GM19455 (cell line): ENCODE measurements at regions not wholly inside any gene's neighbourhood (a gene's known extent, or its start where the extent isn't known, plus 50 kb on each side); places are given as distances from the start of the nearest gene placed in this dataset.

Source experiments
- ATAC-seq: cut with Tn5 transposase; IDR thresholded peaks from one replicate; pipeline ENCODE4 v1.9.1; 2021; ENCODE audit not compliant: unreplicated experiment

GRCh38 chr15:85976102-85976501 lies 103.6 kb upstream of the AGBL1 start:
- ATAC-seq, result no peak

GRCh38 chr15:85976986-85977385 lies 102.7 kb upstream of the AGBL1 start:
- ATAC-seq, result no peak

DNA sequence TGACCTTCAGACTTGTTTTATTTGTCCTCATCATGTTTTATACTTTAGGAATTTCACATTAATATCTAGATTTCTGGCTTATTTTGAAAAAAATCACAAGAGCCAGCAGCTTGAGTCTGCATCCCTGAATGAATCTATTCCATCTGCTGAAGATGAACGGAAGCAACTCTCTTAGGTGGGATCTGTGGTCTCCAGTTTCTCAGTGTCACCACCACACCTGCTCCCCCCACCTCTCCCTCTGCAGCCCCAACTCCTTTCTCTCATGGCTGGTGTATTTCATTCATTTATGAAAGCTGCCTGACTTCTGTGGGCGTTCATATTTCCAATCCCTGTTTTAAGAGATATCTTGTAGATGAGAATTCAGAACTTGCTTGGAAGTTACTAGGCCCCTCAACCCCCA lies 102.1 kb upstream of the AGBL1 start:
- ATAC-seq, result no peak

DNA sequence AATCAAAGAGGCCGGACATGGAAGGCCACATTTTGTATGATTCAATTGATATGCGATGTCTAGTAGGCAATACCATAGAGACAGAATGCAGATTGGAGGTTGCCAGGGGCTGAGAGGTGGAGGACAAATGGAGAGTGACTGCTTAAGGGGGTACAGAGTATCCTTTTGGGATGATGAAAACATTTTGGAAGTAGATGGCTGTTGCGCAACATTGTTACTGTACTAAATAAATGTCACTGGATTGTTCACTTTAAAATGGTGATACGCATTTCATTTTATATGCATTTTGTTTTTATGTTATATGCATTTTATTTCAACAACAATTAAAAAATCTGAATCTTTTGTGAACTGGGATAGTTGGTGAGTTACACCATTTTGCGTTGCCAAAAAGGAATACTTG lies 99.7 kb upstream of the AGBL1 start:
- no peak for ATAC-seq

- no peak for ATAC-seq
Observed at GRCh38 chr15:85980946-85981345, 98.7 kb upstream of the AGBL1 start.

DNA sequence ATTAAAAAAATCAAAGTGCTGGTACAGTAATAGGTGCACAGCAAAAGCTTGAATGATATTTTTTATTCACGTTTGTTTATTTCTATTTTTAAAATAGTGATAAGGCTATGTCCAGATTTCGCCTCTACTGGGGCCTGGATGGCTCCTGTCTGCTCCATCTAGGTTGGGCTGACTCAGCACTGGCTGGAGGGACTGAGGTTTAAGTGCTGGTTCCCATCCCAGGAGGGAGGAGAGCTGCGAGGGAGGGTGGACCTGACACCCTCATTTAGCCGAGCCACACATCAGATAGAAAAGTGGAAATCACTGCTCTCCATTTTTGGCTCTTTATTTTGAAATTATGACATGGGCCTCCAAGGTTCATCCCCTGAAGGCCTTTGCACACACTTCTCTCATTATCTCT lies 95.4 kb upstream of the AGBL1 start:
- no peak for ATAC-seq

GRCh38 chr15:85986116-85986515 lies 93.6 kb upstream of the AGBL1 start:
- ATAC-seq, result no peak

DNA sequence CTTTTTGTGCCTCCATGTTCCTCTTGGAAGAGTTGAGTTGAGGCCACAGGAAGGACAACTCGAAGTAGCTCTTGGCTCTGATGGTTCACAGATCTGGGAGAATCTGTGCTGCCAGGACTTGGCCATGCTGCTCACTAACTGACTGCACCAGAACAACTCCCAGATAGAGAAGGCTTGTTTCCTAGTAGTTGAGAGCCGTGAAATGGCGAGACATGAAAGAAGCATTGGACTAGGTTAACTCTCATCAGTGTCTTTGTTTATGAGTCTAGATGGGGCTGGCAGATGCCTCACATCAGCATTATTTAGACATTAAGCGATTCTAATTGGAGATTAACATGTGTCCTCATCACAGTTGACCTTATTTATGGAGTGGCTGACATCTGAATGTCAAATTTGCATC lies 92.9 kb upstream of the AGBL1 start:
- ATAC-seq, result no peak

GRCh38 chr15:85988741-85989140 lies 90.9 kb upstream of the AGBL1 start:
- ATAC-seq, result no peak

DNA sequence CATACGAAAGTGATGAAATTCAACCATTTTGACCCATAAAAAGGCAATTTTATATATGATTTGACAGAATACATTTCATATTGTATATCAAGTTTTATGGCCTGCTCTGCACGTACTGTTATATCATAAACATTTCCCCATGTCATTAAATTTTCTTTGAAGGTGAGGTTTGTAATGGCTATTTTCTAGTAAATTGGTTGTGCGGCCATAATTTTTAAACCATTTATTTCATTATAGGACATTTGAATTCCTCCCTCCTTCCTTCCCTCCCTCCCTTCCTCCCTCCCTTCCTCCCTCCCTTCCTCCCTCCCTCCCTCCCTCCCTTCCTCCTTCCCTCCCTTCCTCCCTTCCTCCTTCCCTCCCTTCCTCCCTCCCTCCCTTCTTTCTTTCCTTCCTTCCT lies 87.4 kb upstream of the AGBL1 start:
- no peak for ATAC-seq

GRCh38 chr15:85993116-85993515 lies 86.6 kb upstream of the AGBL1 start:
- no peak for ATAC-seq

- no peak for ATAC-seq
Observed at GRCh38 chr15:85997618-85998017, 82.1 kb upstream of the AGBL1 start.

GRCh38 chr15:85999658-86000057 lies 80.0 kb upstream of the AGBL1 start:
- no peak for ATAC-seq

- no peak for ATAC-seq
Observed at GRCh38 chr15:86001200-86001599, 78.5 kb upstream of the AGBL1 start.

DNA sequence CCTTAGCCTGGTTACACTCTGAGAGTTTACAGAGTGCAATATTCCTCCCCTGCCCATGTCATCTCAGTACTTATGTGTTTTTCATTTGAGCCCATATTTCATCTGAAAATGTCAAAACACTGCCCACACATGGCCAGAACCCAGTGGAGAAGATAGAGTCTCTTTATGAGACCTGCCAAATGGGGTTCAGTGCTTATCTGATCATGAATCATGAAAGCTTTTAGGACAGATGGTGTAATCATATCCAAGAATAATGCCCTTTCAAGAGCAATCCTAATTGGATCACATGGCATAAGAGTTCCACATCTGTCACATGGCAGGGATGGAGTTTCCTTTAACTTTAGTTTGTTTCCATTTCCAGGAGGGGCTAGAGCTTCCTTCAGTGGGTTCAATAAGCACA lies 77.2 kb upstream of the AGBL1 start:
- no peak for ATAC-seq

DNA sequence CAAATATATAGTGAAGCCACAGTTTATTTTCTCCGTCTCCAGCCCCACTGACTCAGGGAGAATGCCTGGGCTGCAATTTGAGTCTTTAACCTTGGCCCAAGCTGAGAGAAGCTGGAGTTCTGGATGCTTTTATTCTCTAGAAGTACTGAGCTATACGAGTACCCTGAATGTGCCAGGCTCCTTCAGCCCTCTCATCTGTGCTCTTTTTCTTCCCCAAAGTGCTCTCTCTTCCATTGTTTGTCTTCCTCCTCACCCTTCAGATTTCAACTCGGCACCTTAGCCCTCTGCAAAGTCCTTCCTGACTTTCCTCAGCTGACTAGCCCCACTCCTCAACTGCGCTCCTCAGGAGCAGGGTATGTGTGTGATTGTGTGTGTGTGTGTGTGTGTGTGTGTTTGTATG lies 75.6 kb upstream of the AGBL1 start:
- ATAC-seq, result no peak

DNA sequence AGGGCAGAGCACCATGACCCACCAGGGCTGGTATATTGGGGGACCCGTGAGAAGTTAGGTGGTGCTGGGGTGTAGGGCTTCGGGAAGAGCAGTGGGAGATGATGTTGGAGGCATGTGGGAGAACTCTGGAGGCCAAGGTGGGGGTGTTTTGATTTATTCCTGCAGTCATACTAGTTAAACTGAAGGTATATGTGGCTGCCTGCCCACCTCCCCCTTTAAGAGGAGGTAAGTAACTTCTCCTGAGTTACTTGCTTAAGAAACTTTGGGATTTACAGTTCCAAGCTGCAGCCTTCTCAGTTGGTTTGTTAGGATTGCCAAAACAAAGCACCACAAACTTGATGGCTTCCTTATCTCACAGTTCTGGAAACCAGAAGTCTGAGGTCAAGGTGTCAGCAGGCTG lies 73.1 kb upstream of the AGBL1 start:
- ATAC-seq, result no peak

- ATAC-seq, result no peak
Observed at GRCh38 chr15:86009727-86010126, 69.9 kb upstream of the AGBL1 start.

DNA sequence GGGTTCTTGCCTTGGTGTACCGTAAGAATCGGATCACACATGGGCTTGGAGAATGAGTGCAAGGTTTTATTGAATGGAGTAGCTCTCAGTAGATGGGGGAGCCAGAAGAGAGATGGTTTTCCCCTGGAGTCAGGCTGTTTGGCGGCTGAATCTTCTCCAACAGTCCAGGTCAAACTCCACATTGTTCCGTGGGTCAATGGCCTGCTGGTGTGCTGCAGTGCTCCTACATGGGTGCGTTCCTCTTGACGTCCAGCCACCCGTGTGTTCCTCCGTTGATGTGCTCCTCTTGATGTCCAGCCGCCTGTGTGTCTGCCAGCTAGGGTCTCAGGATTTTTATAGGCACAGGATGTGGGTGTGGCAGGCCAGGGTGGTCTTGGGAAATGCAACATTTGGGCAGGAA lies 69.3 kb upstream of the AGBL1 start:
- ATAC-seq, result no peak

DNA sequence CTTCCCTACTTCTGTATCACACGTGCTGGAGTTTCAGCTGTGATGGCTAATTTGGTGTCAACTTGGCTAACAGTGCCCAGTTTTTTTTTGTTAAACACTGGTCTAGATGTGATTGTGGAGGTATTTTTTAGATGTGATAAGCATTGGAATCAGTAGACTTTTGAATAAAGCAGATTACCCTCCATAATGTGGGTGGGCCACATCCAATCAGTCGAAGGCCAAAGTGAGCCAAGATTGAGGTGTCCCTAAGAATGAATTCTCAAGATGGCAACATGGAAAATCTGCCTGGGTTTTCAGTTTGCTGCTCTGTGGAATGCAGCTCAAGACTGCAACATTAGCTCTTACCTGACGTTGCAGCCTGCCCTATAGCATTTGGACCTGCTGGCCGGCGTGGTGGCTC lies 68.8 kb upstream of the AGBL1 start:
- ATAC-seq, result no peak

DNA sequence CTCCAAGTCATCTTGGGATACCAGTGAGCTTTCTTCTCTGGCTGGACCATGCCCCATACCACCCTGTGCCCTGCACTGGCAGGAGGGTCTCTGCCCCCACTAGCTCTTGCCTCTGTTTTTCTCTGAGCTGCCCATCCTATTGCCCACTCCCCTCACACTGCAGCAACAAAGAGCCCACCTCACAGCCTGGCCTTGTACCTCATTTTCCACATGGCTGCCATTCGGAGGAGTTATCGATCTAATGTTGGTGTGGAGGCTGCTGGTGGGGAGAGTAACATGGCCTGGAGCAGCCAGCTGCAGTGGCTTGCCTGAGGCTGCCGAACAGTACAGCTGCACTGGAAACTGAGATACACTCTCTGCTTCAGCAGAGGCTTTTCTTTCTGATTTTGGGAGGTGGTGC lies 65.7 kb upstream of the AGBL1 start:
- no peak for ATAC-seq

DNA sequence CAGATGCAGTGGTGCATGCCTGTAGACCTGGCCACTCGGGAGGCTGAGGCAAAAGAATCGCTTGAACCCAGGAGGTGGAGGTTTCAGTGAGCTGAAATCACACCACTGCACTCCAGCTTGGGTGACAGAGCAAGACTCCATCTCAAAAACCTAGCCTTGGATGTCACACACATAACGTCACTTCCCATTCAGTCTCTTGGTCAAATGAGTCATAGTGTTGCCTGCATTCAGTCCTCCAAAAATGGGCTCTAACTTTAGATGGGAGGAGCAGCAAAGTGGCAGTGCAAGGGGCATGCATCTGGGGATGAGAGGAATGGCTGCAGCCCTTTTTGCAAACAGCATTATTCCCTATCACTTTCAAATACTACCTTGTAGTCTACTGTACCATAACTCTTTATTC lies 62.9 kb upstream of the AGBL1 start:
- no peak for ATAC-seq

- no peak for ATAC-seq
Observed at GRCh38 chr15:86018679-86019078, 61.0 kb upstream of the AGBL1 start.
